ENCODE measurements at regions not wholly inside any gene's neighbourhood (a gene's known extent, or its start where the extent isn't known, plus 50 kb on each side); places are given as distances from the start of the nearest gene placed in this dataset.

DNA sequence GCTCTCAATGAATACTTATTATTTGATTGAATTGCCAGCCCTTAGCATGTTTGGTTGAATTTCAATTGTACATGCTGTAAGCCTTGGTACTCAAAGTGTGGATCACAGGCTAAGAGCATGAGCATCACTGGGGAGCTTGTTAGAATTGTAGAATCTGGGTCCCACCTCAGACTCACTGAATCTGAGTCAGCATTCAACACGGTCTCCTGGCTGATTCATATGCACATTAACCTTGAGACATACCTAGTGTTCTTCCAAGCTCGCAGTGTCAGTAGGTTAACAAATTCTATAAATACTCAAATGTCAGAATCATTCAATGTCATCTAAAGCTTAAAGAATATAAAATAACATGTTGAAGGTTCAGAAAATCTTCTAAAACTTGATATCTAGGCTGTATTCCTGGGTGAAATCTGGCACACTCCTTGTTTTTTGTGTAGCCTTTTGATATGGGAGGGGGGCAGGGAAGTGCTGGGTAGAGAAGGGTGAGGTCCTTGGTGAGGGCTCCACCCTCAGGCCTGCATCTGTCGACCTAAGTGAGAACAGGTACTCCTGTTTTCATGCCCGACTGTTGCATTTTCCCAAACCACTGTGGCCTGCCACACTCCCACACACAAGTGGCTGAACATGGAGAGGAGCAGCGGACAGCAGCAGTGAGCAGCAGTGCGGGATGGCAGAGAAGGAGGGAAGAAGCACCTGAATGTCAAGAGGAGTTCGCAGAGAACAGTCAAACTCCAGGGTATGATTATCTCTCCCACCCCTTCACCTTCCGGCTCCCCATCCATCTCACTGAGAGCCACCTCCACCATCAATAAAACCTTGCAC is 529.6 kb upstream of the IGFBP7 start:
- TF ChIP-seq, protein P1, sequence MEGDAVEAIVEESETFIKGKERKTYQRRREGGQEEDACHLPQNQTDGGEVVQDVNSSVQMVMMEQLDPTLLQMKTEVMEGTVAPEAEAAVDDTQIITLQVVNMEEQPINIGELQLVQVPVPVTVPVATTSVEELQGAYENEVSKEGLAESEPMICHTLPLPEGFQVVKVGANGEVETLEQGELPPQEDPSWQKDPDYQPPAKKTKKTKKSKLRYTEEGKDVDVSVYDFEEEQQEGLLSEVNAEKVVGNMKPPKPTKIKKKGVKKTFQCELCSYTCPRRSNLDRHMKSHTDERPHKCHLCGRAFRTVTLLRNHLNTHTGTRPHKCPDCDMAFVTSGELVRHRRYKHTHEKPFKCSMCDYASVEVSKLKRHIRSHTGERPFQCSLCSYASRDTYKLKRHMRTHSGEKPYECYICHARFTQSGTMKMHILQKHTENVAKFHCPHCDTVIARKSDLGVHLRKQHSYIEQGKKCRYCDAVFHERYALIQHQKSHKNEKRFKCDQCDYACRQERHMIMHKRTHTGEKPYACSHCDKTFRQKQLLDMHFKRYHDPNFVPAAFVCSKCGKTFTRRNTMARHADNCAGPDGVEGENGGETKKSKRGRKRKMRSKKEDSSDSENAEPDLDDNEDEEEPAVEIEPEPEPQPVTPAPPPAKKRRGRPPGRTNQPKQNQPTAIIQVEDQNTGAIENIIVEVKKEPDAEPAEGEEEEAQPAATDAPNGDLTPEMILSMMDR (IDR thresholded peaks at IDR 0.05; ENCODE audit: insufficient read depth, low read depth, low read length, missing control alignments): no peak
- DNase-seq (ENCODE audit: low read depth): no peak
- H3K4me3 ChIP-seq (ENCODE audit: low read length): no peak overlapping the region

DNA sequence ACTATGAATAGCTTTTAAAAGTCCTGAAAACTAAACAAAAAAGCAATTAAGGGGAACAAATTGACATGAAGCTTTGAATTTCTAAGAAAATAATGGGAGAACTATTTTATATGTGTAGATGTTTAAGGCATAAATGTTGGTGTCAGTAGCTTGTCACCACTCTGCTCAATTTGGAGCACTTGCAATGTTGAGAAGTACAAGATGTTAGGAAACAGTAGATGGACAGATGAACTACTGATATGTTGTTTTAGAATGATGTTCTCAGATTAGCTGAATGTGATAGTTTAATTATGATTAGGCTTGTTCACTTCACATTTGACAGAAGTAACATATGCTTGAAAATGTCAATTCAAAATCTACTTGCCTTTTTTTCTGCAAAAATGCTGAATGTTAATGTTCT is 525.7 kb upstream of the IGFBP7 start:
- DNase-seq (ENCODE audit: low read depth): no peak
- TF ChIP-seq, protein P1 (IDR thresholded peaks at IDR 0.05; ENCODE audit: insufficient read depth, low read depth, low read length, missing control alignments): no peak
- no peak overlapping the region for H3K4me3 ChIP-seq (ENCODE audit: low read length)

DNA sequence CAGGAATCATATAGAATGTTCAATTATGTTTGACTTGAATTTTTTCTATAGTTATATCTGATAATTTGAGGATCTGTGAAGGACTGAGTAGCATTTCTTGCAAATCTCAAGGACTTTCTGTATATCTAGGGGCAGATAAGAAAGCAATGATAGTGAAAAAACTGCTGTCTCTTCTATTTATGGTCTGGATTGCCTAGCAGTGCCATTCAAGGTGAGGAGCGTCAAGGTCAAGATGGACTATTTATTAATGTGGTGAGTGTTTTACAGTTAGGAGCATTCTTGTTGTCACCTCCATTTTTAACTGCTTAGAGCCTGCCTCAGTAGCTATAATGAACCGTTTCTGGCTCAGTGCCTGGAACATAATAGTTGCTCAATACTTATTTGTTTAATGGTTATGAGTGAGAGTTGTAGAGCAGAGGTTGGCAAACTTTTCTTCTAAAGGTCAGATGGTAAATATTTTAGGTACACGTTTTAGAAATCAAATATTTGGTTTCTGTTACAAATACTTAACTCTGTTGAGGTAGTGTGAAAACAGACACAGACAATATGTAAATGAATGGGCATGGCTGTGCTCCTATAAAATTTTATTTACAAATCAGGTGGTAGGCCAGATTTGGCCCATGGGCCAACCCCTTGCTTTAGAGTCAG is 523.2 kb upstream of the IGFBP7 start:
- H3K4me3 ChIP-seq (ENCODE audit: low read length): no peak overlapping the region
- DNase-seq (ENCODE audit: low read depth): no peak
- TF ChIP-seq, protein P1 (IDR thresholded peaks at IDR 0.05; ENCODE audit: insufficient read depth, low read depth, low read length, missing control alignments): no peak

DNA sequence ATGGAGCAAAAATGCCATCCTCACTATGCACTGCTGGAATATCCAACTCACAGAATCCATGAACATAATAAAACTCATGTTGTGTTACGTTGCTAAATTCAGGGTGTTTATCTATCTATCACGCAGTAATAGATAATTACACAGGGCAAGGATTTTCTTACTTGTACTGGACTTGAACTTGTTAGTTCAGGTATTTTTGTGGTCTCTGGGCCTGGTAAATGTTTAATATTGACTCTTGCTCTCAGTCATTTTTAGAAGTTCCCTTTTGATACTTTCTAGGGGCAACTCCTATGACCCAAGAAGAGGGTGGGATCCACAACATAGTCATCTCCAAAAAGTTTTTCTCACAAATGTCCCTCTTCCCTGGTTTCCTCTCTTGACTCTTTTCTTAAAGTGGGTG is 522.4 kb upstream of the IGFBP7 start:
- DNase-seq (ENCODE audit: low read depth): no peak
- TF ChIP-seq, protein P1 (IDR thresholded peaks at IDR 0.05; ENCODE audit: insufficient read depth, low read depth, low read length, missing control alignments): no peak
- no peak overlapping the region for H3K4me3 ChIP-seq (ENCODE audit: low read length)

DNA sequence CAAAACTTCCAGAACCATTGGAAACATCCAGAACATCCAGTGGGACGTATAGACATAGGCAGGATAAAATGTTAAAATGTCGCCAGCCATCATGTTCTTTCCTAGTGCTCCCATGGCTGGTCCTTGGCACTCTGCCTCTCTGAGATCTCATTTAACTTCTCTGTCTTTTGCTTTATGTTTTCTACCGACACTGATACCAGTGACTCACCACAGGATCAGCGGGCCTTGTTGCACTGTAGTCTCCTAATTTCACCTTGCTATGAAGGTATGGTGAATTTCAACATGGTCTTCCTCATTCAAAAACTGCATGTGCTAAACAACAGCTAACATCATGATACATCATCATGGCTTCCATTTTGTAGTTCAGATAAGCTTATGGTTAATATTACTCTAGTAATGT is 521.0 kb upstream of the IGFBP7 start:
- H3K4me3 ChIP-seq (ENCODE audit: low read length): no peak overlapping the region
- TF ChIP-seq, protein P1 (IDR thresholded peaks at IDR 0.05; ENCODE audit: insufficient read depth, low read depth, low read length, missing control alignments): no peak
- DNase-seq (ENCODE audit: low read depth): no peak

DNA sequence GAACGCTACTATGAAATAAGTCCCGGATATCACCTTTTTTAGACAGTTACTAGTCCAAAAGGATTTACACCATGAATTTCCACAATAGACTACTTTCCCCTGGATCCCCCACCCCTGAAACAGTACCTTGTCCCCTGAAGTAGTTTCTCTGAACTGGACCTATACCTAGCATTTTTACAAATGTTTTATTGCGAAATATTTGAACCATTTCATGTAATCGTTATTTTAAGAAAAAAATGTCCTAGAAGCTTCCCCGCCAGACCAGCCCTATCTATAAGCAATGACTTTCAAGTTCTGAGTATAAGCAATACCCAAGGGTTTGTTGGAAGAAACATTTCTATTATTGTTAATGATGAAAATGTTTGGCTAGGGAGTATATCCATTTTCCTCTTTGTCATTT is 517.8 kb upstream of the IGFBP7 start:
- no peak overlapping the region for H3K4me3 ChIP-seq (ENCODE audit: low read length)
- TF ChIP-seq, protein P1 (IDR thresholded peaks at IDR 0.05; ENCODE audit: insufficient read depth, low read depth, low read length, missing control alignments): no peak
- DNase-seq (ENCODE audit: low read depth): no peak
